Upper lobe of left lung (tissue), 6 donors: ENCODE measurements at regions not wholly inside any gene's neighbourhood (a gene's known extent, or its start where the extent isn't known, plus 50 kb on each side); places are given as distances from the start of the nearest gene placed in this dataset.

Experiments used
- ATAC-seq, 2 donors: fragments of 200-7000 bp; cut with Tn5 transposase; one replicate each; pipeline ENCODE4 v1.9.1; 2022; ENCODE audit warnings: mild to moderate bottlenecking in 2 of 2, moderate library complexity in 2 of 2; ENCODE audit not compliant: low FRiP score in 2 of 2
- DNase-seq, 2 donors: peaks; one replicate each; pipeline ENCODE4 v3.0.0-alpha.2; 2019 to 2020
- H3K27ac ChIP-seq, 4 donors: fragments of 200-600 bp; sonication (generic); one replicate each; pipeline ENCODE4 v1.5.1; 2016 to 2019
- H3K27me3 ChIP-seq, 4 donors: fragments of 200-600 bp; sonication (generic); one replicate each; pipeline ENCODE4 v1.5.1; 2017 to 2019
- H3K36me3 ChIP-seq, 4 donors: fragments of 200-600 bp; sonication (generic); one replicate each; pipeline ENCODE4 v1.5.1; 2016 to 2019
- H3K4me1 ChIP-seq, 4 donors: fragments of 200-600 bp; sonication (generic); one replicate each; pipeline ENCODE4 v1.5.1; 2018 to 2019
- H3K4me3 ChIP-seq, 4 donors: fragments of 200-600 bp; sonication (generic); one replicate each; pipeline ENCODE4 v1.5.1; 2017 to 2019; ENCODE audit warnings: mild to moderate bottlenecking in 2 of 4, moderate library complexity in 1 of 4
- H3K9me3 ChIP-seq, 4 donors: fragments of 200-600 bp; sonication (generic); one replicate each; pipeline ENCODE4 v1.5.1; 2018 to 2019
- CTCF ChIP-seq, 6 experiments: fragments of 450-650 bp in 4 of 6; fragments of 200-600 bp in 2 of 6; sonication (generic) in 2 of 6; IDR thresholded peaks; one replicate each; pipeline ENCODE4 v1.5.1; 2016 to 2019; ENCODE audit warnings: antibody characterized with exemption in 6 of 6
- EP300 ChIP-seq, 4 donors: sonication (generic); formaldehyde crosslinking; IDR thresholded peaks; one replicate each; pipeline ENCODE4 v1.5.1; 2017; ENCODE audit warnings: antibody characterized with exemption in 4 of 4, control low read depth in 2 of 4
- POLR2A ChIP-seq, 4 donors: fragments of 450-650 bp; IDR thresholded peaks; one replicate each; pipeline ENCODE4 v1.5.1; 2016 to 2017; ENCODE audit warnings: antibody characterized with exemption in 4 of 4, mild to moderate bottlenecking in 2 of 4
- POLR2AphosphoS5 ChIP-seq, 2 donors: sonication (generic); formaldehyde crosslinking; IDR thresholded peaks; one replicate each; pipeline ENCODE4 v1.5.1; 2017; ENCODE audit warnings: antibody characterized with exemption in 2 of 2
- WGBS, 2 donors: methylation state at CpG; one replicate each; pipeline ENCODE4 v1.1.5; 2017 to 2018; 5-methylcytosine and 5-hydroxymethylcytosine counted together
- donor health status: DM: no; HTN: no; CAD: no; lungs with moderate emphysema.
- donor health status: DM: no; HTN: yes; CAD: no; lungs with severe emphysema.

GRCh38 chr2:64730551-64731262 is 77.0 kb upstream of the SERTAD2 start:
- Histone ChIP-seq H3K27ac (peak overlapping the region; percentile 61 to 84 (median 80)), H3K36me3 (no peaks in the 10 kb centered on the region), H3K9me3 (no peaks in the 10 kb centered on the region), H3K4me1 (peaks cover 26 to 38% (median 35%) of the 10 kb centered on the region in 4 donors), H3K27me3 (no peaks in the 10 kb centered on the region), H3K4me3 (peak overlapping the region in 3 of 4 donors; percentile 36 to 49 (median 44))
- DNase-seq (peak in 1 of 2 donors; percentile 86), ATAC-seq (peak; percentile 85 to 90)
- 7 to 12% methylated on average over 9 of the region's 9 CpGs for WGBS, 2 donors
- TF ChIP-seq CTCF (IDR thresholded peaks at IDR 0.05) (no peak), EP300 (IDR thresholded peaks at IDR 0.05) (peak in 1 of 4 donors; percentile 5), POLR2A (IDR thresholded peaks at IDR 0.05) (peak in 1 of 4 donors; percentile 58), POLR2AphosphoS5 (IDR thresholded peaks at IDR 0.05) (peak; percentile 36 to 81)

- H3K9me3 ChIP-seq, result no peaks in the 10 kb centered on the region
- no peaks in the 10 kb centered on the region for H3K27me3 ChIP-seq
- ATAC-seq (no peak), DNase-seq (no peak)
- no peaks in the 10 kb centered on the region for H3K36me3 ChIP-seq
- peaks cover 26 to 34% (median 32%) of the 10 kb centered on the region in 4 donors for H3K4me1 ChIP-seq
- 33 to 46% methylated on average over 3 of the region's 3 CpGs for WGBS, 2 donors
- peak overlapping the region in 2 of 4 donors; percentile 44 to 49 for H3K4me3 ChIP-seq
- TF ChIP-seq CTCF (IDR thresholded peaks at IDR 0.05), result no peak
- no peak for TF ChIP-seq POLR2A (IDR thresholded peaks at IDR 0.05)
- TF ChIP-seq EP300 (IDR thresholded peaks at IDR 0.05), result no peak
- no peak for TF ChIP-seq POLR2AphosphoS5 (IDR thresholded peaks at IDR 0.05)
- peak overlapping the region; percentile 61 to 84 (median 80) for H3K27ac ChIP-seq
Observed at GRCh38 chr2:64731263-64731643, 77.5 kb upstream of the SERTAD2 start.

GRCh38 chr2:64731746-64732145 is 78.0 kb upstream of the SERTAD2 start:
- Histone ChIP-seq H3K9me3 (no peaks in the 10 kb centered on the region), H3K36me3 (no peaks in the 10 kb centered on the region), H3K27me3 (no peaks in the 10 kb centered on the region), H3K4me1 (peaks cover 25 to 31% (median 27%) of the 10 kb centered on the region in 4 donors), H3K27ac (peak overlapping the region; percentile 61 to 84 (median 80)), H3K4me3 (no peak overlapping the region)
- WGBS, 2 donors, result 58 to 75% methylated on average over 5 of the region's 5 CpGs
- DNase-seq (peak in 1 of 2 donors; percentile 45), ATAC-seq (peak in 1 of 2 donors; percentile 69)
- TF ChIP-seq CTCF (IDR thresholded peaks at IDR 0.05) (no peak), POLR2AphosphoS5 (IDR thresholded peaks at IDR 0.05) (no peak), EP300 (IDR thresholded peaks at IDR 0.05) (no peak), POLR2A (IDR thresholded peaks at IDR 0.05) (peak in 2 of 4 donors; percentile 18 to 63)

GRCh38 chr2:64732146-64732545 is 78.4 kb upstream of the SERTAD2 start:
- H3K27ac ChIP-seq, result peak overlapping the region; percentile 61 to 84 (median 80)

More at GRCh38 chr2:64732146-64732545, 78.4 kb upstream of the SERTAD2 start:
- Histone ChIP-seq H3K4me1 (peaks cover 21 to 28% (median 24%) of the 10 kb centered on the region in 4 donors), H3K27me3 (no peaks in the 10 kb centered on the region), H3K4me3 (no peak overlapping the region), H3K9me3 (no peaks in the 10 kb centered on the region), H3K36me3 (no peaks in the 10 kb centered on the region)
- no peak for ATAC-seq
- TF ChIP-seq POLR2AphosphoS5 (IDR thresholded peaks at IDR 0.05) (no peak), EP300 (IDR thresholded peaks at IDR 0.05) (no peak), POLR2A (IDR thresholded peaks at IDR 0.05) (no peak), CTCF (IDR thresholded peaks at IDR 0.05) (no peak)
- DNase-seq, result no peak
- WGBS, 2 donors, result 70 to 85% methylated on average over 4 of the region's 4 CpGs
